Astrocyte (in vitro differentiated cells and primary cell): ENCODE measurements at regions not wholly inside any gene's neighbourhood (a gene's known extent, or its start where the extent isn't known, plus 50 kb on each side); places are given as distances from the start of the nearest gene placed in this dataset.

Experiments
- DNase-seq: peaks from one replicate; pipeline ENCODE4 v3.0.0-alpha.2; 2010; ENCODE audit warnings: low read depth
- FAIRE-seq: peaks from 2 replicates; lab custom pipeline; 2011; peaks lifted over from hg19 to GRCh38; lab: Jason Lieb, UNC
- H2AFZ ChIP-seq: 2 replicates; pipeline ENCODE4 v1.6.0; 2012; ENCODE audit warnings: low read depth, low read length, inconsistent platforms
- H3K27ac ChIP-seq: 2 replicates; pipeline ENCODE4 v1.5.1; 2011; ENCODE audit warnings: low read depth, low read length, inconsistent platforms
- H3K27me3 ChIP-seq: 2 replicates; pipeline ENCODE4 v1.6.0; 2011; ENCODE audit warnings: low read length, inconsistent platforms; ENCODE audit not compliant: insufficient read depth
- H3K36me3 ChIP-seq: 2 replicates; pipeline ENCODE4 v1.5.1; 2011; ENCODE audit warnings: low read length, inconsistent platforms; ENCODE audit not compliant: insufficient read depth
- H3K4me1 ChIP-seq: 2 replicates; pipeline ENCODE4 v1.5.1; 2011; ENCODE audit warnings: low read length, inconsistent platforms; ENCODE audit not compliant: insufficient read depth
- H3K4me2 ChIP-seq: 2 replicates; pipeline ENCODE4 v1.6.0; 2012; ENCODE audit warnings: low read length, inconsistent platforms
- H3K4me3 ChIP-seq: 2 replicates; pipeline ENCODE4 v1.5.1; 2011; ENCODE audit warnings: low read depth, mild to moderate bottlenecking, low read length, inconsistent platforms; ENCODE audit not compliant: insufficient read depth
- H3K79me2 ChIP-seq: 2 replicates; pipeline ENCODE4 v1.6.0; 2012; ENCODE audit warnings: mild to moderate bottlenecking, low read length, inconsistent platforms; ENCODE audit not compliant: insufficient read depth
- H3K9ac ChIP-seq: 2 replicates; pipeline ENCODE4 v1.6.0; 2012; ENCODE audit warnings: mild to moderate bottlenecking, low read length, inconsistent platforms
- H3K9me3 ChIP-seq: 2 replicates; pipeline ENCODE4 v1.5.1; 2012; ENCODE audit warnings: low read depth, mild to moderate bottlenecking, low read length, inconsistent platforms; ENCODE audit not compliant: insufficient read depth
- H4K20me1 ChIP-seq: 2 replicates; pipeline ENCODE4 v1.6.0; 2012; ENCODE audit warnings: low read length, inconsistent platforms; ENCODE audit not compliant: insufficient read depth
- H3K27ac Mint-ChIP-seq: one replicate; pipeline ENCODE4 v1.8.0; 2021; ENCODE audit warnings: mild to moderate bottlenecking, mixed read lengths; ENCODE audit not compliant: unreplicated experiment
- H3K27me3 Mint-ChIP-seq: one replicate; pipeline ENCODE4 v1.8.0; 2021; ENCODE audit warnings: low read depth, mixed read lengths; ENCODE audit not compliant: unreplicated experiment
- H3K36me3 Mint-ChIP-seq: one replicate; pipeline ENCODE4 v1.8.0; 2021; ENCODE audit warnings: low read depth, mixed read lengths; ENCODE audit not compliant: unreplicated experiment
- H3K4me1 Mint-ChIP-seq: one replicate; pipeline ENCODE4 v1.8.0; 2021; ENCODE audit warnings: low read depth, mixed read lengths; ENCODE audit not compliant: unreplicated experiment
- H3K4me3 Mint-ChIP-seq: one replicate; pipeline ENCODE4 v1.8.0; 2021; ENCODE audit warnings: mild to moderate bottlenecking, moderate library complexity, mixed read lengths; ENCODE audit not compliant: unreplicated experiment
- H3K9me3 Mint-ChIP-seq: one replicate; pipeline ENCODE4 v1.8.0; 2021; ENCODE audit warnings: mild to moderate bottlenecking, mixed read lengths; ENCODE audit not compliant: unreplicated experiment
- CTCF ChIP-seq: IDR thresholded peaks from 2 replicates; pipeline ENCODE4 v1.5.1; 2011; ENCODE audit warnings: low read depth, mild to moderate bottlenecking, inconsistent platforms, low read length, moderate library complexity; ENCODE audit not compliant: insufficient read depth
- EZH2 ChIP-seq: IDR thresholded peaks from 2 replicates; pipeline ENCODE4 v1.6.1; 2012; ENCODE audit warnings: mild to moderate bottlenecking, low read length, inconsistent platforms; ENCODE audit not compliant: insufficient read depth

GRCh38 chr1:4856396-4856795 is 202.0 kb downstream of the AJAP1 start:
- Mint-ChIP-seq H3K4me3 (no peak overlapping the region), H3K27ac (no peak overlapping the region), H3K9me3 (peaks cover 2% of the 10 kb centered on the region), H3K27me3 (peaks cover 9% of the 10 kb centered on the region), H3K4me1 (no peaks in the 10 kb centered on the region), H3K36me3 (no peaks in the 10 kb centered on the region)
- H3K9ac ChIP-seq, result no peak overlapping the region
- TF ChIP-seq EZH2 (no peak), CTCF (no peak)
- no peaks in the 10 kb centered on the region for H3K27me3 ChIP-seq
- H3K27ac ChIP-seq, result no peak overlapping the region
- H4K20me1 ChIP-seq, result no peaks in the 10 kb centered on the region
- no peak for FAIRE-seq
- no peak for DNase-seq
- H3K4me1 ChIP-seq, result no peaks in the 10 kb centered on the region
- no peak overlapping the region for H3K4me3 ChIP-seq
- H3K36me3 ChIP-seq, result no peaks in the 10 kb centered on the region
- no peak overlapping the region for H2AFZ ChIP-seq
- H3K4me2 ChIP-seq, result no peak overlapping the region
- H3K9me3 ChIP-seq, result peaks cover 4% of the 10 kb centered on the region
- H3K79me2 ChIP-seq, result no peaks in the 10 kb centered on the region

- Histone ChIP-seq H3K9me3 (peaks cover 7% of the 10 kb centered on the region), H3K9ac (no peak overlapping the region), H3K27ac (no peak overlapping the region), H3K4me2 (no peak overlapping the region), H3K4me3 (no peak overlapping the region), H4K20me1 (no peaks in the 10 kb centered on the region), H3K36me3 (no peaks in the 10 kb centered on the region), H3K79me2 (no peaks in the 10 kb centered on the region), H3K4me1 (no peaks in the 10 kb centered on the region), H2AFZ (no peak overlapping the region), H3K27me3 (no peaks in the 10 kb centered on the region)
- DNase-seq (no peak), FAIRE-seq (no peak)
- Mint-ChIP-seq H3K27me3 (peaks cover 9% of the 10 kb centered on the region), H3K9me3 (peaks cover 2% of the 10 kb centered on the region), H3K4me3 (no peak overlapping the region), H3K36me3 (no peaks in the 10 kb centered on the region), H3K27ac (no peak overlapping the region), H3K4me1 (no peaks in the 10 kb centered on the region)
- no peak for TF ChIP-seq EZH2
- no peak for TF ChIP-seq CTCF
Measured at GRCh38 chr1:4854367-4854766, 200.0 kb downstream of the AJAP1 start.

- Mint-ChIP-seq H3K4me1 (no peaks in the 10 kb centered on the region), H3K27ac (no peak overlapping the region)
Measured at GRCh38 chr1:4853904-4854303, 199.5 kb downstream of the AJAP1 start.

More at GRCh38 chr1:4853904-4854303, 199.5 kb downstream of the AJAP1 start:
- H3K79me2 ChIP-seq, result no peaks in the 10 kb centered on the region
- no peaks in the 10 kb centered on the region for H3K27me3 ChIP-seq
- H2AFZ ChIP-seq, result no peak overlapping the region
- no peaks in the 10 kb centered on the region for H3K36me3 ChIP-seq
- no peaks in the 10 kb centered on the region for H3K36me3 Mint-ChIP-seq
- no peak for TF ChIP-seq CTCF
- no peak for TF ChIP-seq EZH2
- no peaks in the 10 kb centered on the region for H4K20me1 ChIP-seq
- H3K9me3 ChIP-seq, result peaks cover 7% of the 10 kb centered on the region
- no peak overlapping the region for H3K9ac ChIP-seq
- H3K27ac ChIP-seq, result no peak overlapping the region
- H3K4me1 ChIP-seq, result no peaks in the 10 kb centered on the region
- H3K4me3 Mint-ChIP-seq, result no peak overlapping the region
- DNase-seq (no peak), FAIRE-seq (no peak)
- H3K9me3 Mint-ChIP-seq, result peaks cover 2% of the 10 kb centered on the region
- peaks cover 9% of the 10 kb centered on the region for H3K27me3 Mint-ChIP-seq
- H3K4me3 ChIP-seq, result no peak overlapping the region
- no peak overlapping the region for H3K4me2 ChIP-seq
